IPS-15b (cell line): ENCODE measurements at regions not wholly inside any gene's neighbourhood (a gene's known extent, or its start where the extent isn't known, plus 50 kb on each side); places are given as distances from the start of the nearest gene placed in this dataset.

Source experiments
- H3K27me3 ChIP-seq: one replicate; pipeline ENCODE4 v1.6.1; 2013; ENCODE audit warnings: low read length; ENCODE audit not compliant: control insufficient read depth, insufficient read depth
- H3K36me3 ChIP-seq: one replicate; pipeline ENCODE4 v1.6.1; 2013; ENCODE audit warnings: low read length; ENCODE audit not compliant: control insufficient read depth, insufficient read depth
- H3K4me1 ChIP-seq: one replicate; pipeline ENCODE4 v1.6.1; 2013; ENCODE audit warnings: mild to moderate bottlenecking, low read length; ENCODE audit not compliant: control insufficient read depth, insufficient read depth
- H3K4me3 ChIP-seq: one replicate; pipeline ENCODE4 v1.5.1; 2013; ENCODE audit warnings: low read depth, low read length
- H3K9ac ChIP-seq: one replicate; pipeline ENCODE4 v1.6.1; 2013; ENCODE audit warnings: low read depth, mild to moderate bottlenecking, low read length
- H3K9me3 ChIP-seq: one replicate; pipeline ENCODE4 v1.6.1; 2013; ENCODE audit warnings: mild to moderate bottlenecking, low read length; ENCODE audit not compliant: control insufficient read depth, insufficient read depth

- Histone ChIP-seq H3K9me3 (no peaks in the 10 kb centered on the region), H3K27me3 (no peaks in the 10 kb centered on the region), H3K4me1 (no peaks in the 10 kb centered on the region), H3K9ac (no peak overlapping the region), H3K36me3 (no peaks in the 10 kb centered on the region), H3K4me3 (no peak overlapping the region)
Measured at GRCh38 chr4:20543131-20543530, 157.1 kb upstream of the PACRGL start.

- Histone ChIP-seq H3K4me3 (no peak overlapping the region), H3K9ac (no peak overlapping the region), H3K4me1 (no peaks in the 10 kb centered on the region), H3K36me3 (no peaks in the 10 kb centered on the region), H3K9me3 (no peaks in the 10 kb centered on the region), H3K27me3 (no peaks in the 10 kb centered on the region)
Measured at GRCh38 chr4:20544645-20545044, 155.6 kb upstream of the PACRGL start.

- no peak overlapping the region for H3K9ac ChIP-seq
- H3K4me1 ChIP-seq: peaks cover 11% of the 10 kb centered on the region
- H3K4me3 ChIP-seq: no peak overlapping the region
- H3K9me3 ChIP-seq: no peaks in the 10 kb centered on the region
- H3K27me3 ChIP-seq: no peaks in the 10 kb centered on the region
- H3K36me3 ChIP-seq: no peaks in the 10 kb centered on the region
Measured at GRCh38 chr4:20552004-20552403, 148.3 kb upstream of the PACRGL start.

- Histone ChIP-seq H3K4me1 (peaks cover 11% of the 10 kb centered on the region), H3K9ac (no peak overlapping the region), H3K9me3 (no peaks in the 10 kb centered on the region), H3K4me3 (no peak overlapping the region), H3K36me3 (no peaks in the 10 kb centered on the region), H3K27me3 (no peaks in the 10 kb centered on the region)
Measured at GRCh38 chr4:20554134-20554533, 146.1 kb upstream of the PACRGL start.

DNA sequence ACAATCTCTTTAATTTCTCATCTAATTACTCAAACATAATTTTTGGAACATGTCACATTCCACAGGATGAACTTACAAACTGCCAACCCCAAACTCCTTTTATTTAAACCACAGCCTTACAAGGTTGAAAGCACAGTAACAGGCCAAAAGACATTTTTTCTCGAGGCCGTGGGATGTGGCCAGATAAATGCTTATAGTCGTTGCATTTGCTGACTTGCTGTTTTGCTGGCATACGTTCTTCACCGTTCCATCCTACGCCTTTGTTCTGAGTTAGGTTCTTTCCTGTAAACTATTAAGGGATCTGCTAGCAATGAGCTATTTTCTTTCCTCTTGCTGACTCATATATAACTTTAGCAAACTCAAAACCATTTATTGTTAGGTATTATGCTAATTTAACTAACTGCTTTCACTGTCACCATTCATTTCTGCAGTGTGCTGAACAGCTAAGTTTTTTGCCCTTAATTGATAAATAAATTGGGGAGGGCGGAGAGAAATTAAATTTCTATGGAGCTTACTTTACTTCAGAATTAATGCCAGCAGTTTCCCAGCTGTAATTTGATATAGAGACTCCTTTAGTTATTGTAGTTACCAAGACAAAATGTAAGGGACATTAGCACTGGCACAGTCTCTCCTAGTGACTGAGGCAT lies 135.1 kb upstream of the PACRGL start:
- no peaks in the 10 kb centered on the region for H3K36me3 ChIP-seq

DNA sequence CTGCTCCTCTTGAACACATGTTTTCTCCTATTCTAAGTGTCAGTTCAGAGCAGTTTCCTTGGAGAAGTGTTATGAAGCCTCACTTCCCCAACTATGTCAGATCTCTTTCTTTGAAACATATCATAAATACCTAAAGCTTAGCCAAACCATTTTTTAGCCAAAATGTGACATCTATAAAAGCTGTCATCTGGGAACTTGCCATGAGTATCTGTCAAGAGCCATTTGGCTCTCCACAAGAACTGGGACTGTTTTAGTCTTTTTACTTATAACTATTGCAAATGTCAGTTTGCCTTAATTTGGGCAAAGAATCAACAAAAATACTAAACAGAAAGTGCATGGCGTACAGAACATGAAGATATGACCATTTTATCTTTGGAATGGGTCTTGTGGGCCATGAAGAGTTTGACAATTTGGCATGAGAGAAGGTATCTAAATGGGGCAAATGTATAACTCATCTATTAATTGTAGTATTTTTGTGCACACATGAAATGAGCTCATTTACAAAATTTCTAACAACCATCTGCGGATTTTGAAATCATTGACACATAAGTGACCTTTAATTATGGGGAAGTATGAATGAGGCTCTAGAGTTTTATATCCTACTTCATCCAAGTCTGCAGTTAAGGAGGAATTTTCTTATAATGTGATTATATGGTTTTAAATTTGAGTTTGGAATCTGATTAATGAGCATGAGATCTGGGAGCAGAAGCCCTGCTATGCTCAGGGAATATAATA lies 129.1 kb upstream of the PACRGL start:
- H3K4me1 ChIP-seq: peaks cover 9% of the 10 kb centered on the region
- H3K9me3 ChIP-seq: no peaks in the 10 kb centered on the region

More for the DNA sequence above, 135.1 kb upstream of the PACRGL start:
- Histone ChIP-seq H3K9ac (no peak overlapping the region), H3K4me1 (peaks cover 4% of the 10 kb centered on the region), H3K9me3 (no peaks in the 10 kb centered on the region), H3K27me3 (no peaks in the 10 kb centered on the region), H3K4me3 (no peak overlapping the region)

GRCh38 chr4:20572976-20573375 lies 127.3 kb upstream of the PACRGL start:
- Histone ChIP-seq H3K9me3 (no peaks in the 10 kb centered on the region), H3K36me3 (no peaks in the 10 kb centered on the region), H3K9ac (no peak overlapping the region), H3K4me3 (no peak overlapping the region), H3K4me1 (peaks cover 9% of the 10 kb centered on the region), H3K27me3 (no peaks in the 10 kb centered on the region)

More for the DNA sequence above, 129.1 kb upstream of the PACRGL start:
- Histone ChIP-seq H3K9ac (no peak overlapping the region), H3K36me3 (no peaks in the 10 kb centered on the region), H3K27me3 (no peaks in the 10 kb centered on the region), H3K4me3 (no peak overlapping the region)

GRCh38 chr4:20574986-20575385 lies 125.3 kb upstream of the PACRGL start:
- no peak overlapping the region for H3K4me3 ChIP-seq
- H3K9ac ChIP-seq: no peak overlapping the region
- no peaks in the 10 kb centered on the region for H3K27me3 ChIP-seq
- H3K9me3 ChIP-seq: no peaks in the 10 kb centered on the region
- no peaks in the 10 kb centered on the region for H3K36me3 ChIP-seq
- peaks cover 9% of the 10 kb centered on the region for H3K4me1 ChIP-seq

DNA sequence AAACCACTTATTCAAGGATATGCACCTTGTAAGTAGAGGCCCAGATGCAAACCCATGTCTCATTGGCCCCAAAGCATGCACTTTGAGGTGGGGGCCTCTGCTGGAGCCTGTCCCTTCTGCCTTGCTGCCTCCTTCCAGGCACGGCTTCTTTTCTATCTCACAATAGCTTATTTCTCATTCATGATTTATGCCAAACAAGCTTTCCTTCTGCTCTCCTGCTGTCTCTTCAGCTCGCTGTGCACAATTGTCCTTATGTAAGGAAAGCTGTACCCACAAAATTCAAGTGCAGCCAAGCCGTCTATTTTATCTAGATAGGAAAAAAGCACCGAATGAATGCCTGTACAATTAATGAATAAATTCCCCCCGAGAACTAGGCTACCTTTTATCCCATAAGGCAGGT lies 124.8 kb upstream of the PACRGL start:
- peaks cover 9% of the 10 kb centered on the region for H3K4me1 ChIP-seq
- no peaks in the 10 kb centered on the region for H3K36me3 ChIP-seq
- no peak overlapping the region for H3K9ac ChIP-seq
- H3K9me3 ChIP-seq: no peaks in the 10 kb centered on the region
- H3K4me3 ChIP-seq: no peak overlapping the region
- H3K27me3 ChIP-seq: no peaks in the 10 kb centered on the region

DNA sequence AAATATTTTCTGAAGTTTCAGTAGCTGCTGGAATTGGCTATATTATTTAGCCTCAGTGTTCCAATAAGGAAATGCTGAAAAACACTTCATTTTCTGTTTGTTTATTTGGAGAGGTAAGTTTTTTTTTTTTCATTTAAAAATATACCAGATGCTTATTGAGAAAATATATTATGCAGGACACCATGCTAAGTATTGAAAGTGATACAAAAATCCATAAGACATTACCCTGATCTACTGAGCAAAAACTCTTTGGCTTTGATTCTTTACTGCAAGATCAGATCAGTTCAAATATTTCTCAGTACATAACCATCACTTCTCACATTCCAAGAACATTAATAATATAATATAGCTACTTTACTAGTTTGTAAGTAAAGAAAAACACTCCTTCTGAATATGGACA lies 123.4 kb upstream of the PACRGL start:
- H3K9me3 ChIP-seq: no peaks in the 10 kb centered on the region
- H3K36me3 ChIP-seq: no peaks in the 10 kb centered on the region
- H3K9ac ChIP-seq: no peak overlapping the region
- H3K4me1 ChIP-seq: peaks cover 8% of the 10 kb centered on the region
- no peak overlapping the region for H3K4me3 ChIP-seq
- H3K27me3 ChIP-seq: no peaks in the 10 kb centered on the region

GRCh38 chr4:20577702-20578101 lies 122.6 kb upstream of the PACRGL start:
- H3K4me3 ChIP-seq: no peak overlapping the region
- no peaks in the 10 kb centered on the region for H3K9me3 ChIP-seq
- no peaks in the 10 kb centered on the region for H3K36me3 ChIP-seq
- H3K27me3 ChIP-seq: no peaks in the 10 kb centered on the region
- peaks cover 3% of the 10 kb centered on the region for H3K4me1 ChIP-seq
- no peak overlapping the region for H3K9ac ChIP-seq

DNA sequence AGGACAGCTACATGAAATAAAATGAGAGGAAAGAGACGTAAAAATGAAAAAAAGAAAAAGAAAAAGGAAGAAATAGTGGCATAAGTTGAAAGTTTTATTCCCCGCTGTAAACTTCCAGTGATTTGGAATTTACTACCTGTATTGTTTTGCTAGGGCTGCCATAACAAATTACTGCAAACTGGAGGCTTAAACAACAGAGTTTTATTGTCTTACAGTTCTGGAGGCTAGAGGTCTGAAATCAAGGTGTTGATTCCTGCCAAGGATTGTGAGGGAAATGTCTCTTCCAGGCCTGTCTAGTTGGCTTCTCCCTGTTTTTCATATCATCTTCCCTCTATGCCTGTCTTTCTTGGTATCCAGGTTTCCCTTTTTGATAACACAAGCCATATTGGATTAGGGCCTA lies 119.4 kb upstream of the PACRGL start:
- H3K9ac ChIP-seq: no peak overlapping the region
- H3K9me3 ChIP-seq: no peaks in the 10 kb centered on the region
- H3K4me1 ChIP-seq: no peaks in the 10 kb centered on the region
- no peaks in the 10 kb centered on the region for H3K27me3 ChIP-seq
- H3K36me3 ChIP-seq: no peaks in the 10 kb centered on the region
- H3K4me3 ChIP-seq: no peak overlapping the region
